Activated T-cell treated with anti-CD3 and anti-CD28 coated beads for 24 hours (primary cell): ENCODE measurements at regions not wholly inside any gene's neighbourhood (a gene's known extent, or its start where the extent isn't known, plus 50 kb on each side); places are given as distances from the start of the nearest gene placed in this dataset.
A peak's percentile ranks its signal among the peaks of the same experiment; 100 is the strongest.
"Not testable (repeated sequence)": the region's sequence is repeated elsewhere in the genome, so short reads cannot be mapped to it uniquely, and the experiment has no call there.

Experiments used
- DNase-seq: peaks from one replicate; pipeline ENCODE4 v3.0.0-alpha.2; 2020; ENCODE audit warnings: low read depth

GRCh38 chr9:104980039-104980654 is 52.2 kb upstream of the ABCA1 start:
- no peak for DNase-seq

GRCh38 chr9:104981543-104982129 is 53.7 kb upstream of the ABCA1 start:
- no peak for DNase-seq

GRCh38 chr9:104982543-104982942 is 54.6 kb upstream of the ABCA1 start:
- DNase-seq = no peak

- no peak for DNase-seq
Measured at GRCh38 chr9:104983491-104983890, 55.5 kb upstream of the ABCA1 start.

GRCh38 chr9:104984121-104984520 is 56.2 kb upstream of the ABCA1 start:
- no peak for DNase-seq

GRCh38 chr9:104984542-104984941 is 56.6 kb upstream of the ABCA1 start:
- DNase-seq = no peak

GRCh38 chr9:104984948-104985347 is 57.0 kb upstream of the ABCA1 start:
- DNase-seq = no peak

GRCh38 chr9:104986096-104986495 is 58.1 kb upstream of the ABCA1 start:
- DNase-seq = no peak

GRCh38 chr9:104987743-104988142 is 59.8 kb upstream of the ABCA1 start:
- DNase-seq = no peak

GRCh38 chr9:104988539-104988938 is 60.6 kb upstream of the ABCA1 start:
- DNase-seq = no peak

GRCh38 chr9:104991144-104991953 is 63.4 kb upstream of the ABCA1 start:
- DNase-seq = peak; percentile 75

- DNase-seq = no peak
Measured at GRCh38 chr9:104992659-104993058, 64.7 kb upstream of the ABCA1 start.

GRCh38 chr9:104993291-104993963 is 65.5 kb upstream of the ABCA1 start:
- no peak for DNase-seq

GRCh38 chr9:104997536-104997935 is 69.6 kb upstream of the ABCA1 start:
- DNase-seq = no peak

- DNase-seq = no peak
Measured at GRCh38 chr9:104999136-104999535, 71.2 kb upstream of the ABCA1 start.

GRCh38 chr9:105000529-105000928 is 72.6 kb upstream of the ABCA1 start:
- DNase-seq = not testable (repeated sequence)

- DNase-seq = no peak
Measured at GRCh38 chr9:105004466-105005090, 76.6 kb upstream of the ABCA1 start.

GRCh38 chr9:105005186-105005585 is 77.2 kb upstream of the ABCA1 start:
- no peak for DNase-seq

GRCh38 chr9:105006514-105006913 is 78.6 kb upstream of the ABCA1 start:
- no peak for DNase-seq

GRCh38 chr9:105007143-105007542 is 79.2 kb upstream of the ABCA1 start:
- DNase-seq = no peak

GRCh38 chr9:105010089-105010488 is 82.1 kb upstream of the ABCA1 start:
- DNase-seq = not testable (repeated sequence)

- DNase-seq = no peak
Measured at GRCh38 chr9:105021917-105022316, 94.0 kb upstream of the ABCA1 start.
